GM12874 (cell line): ENCODE measurements at regions not wholly inside any gene's neighbourhood (a gene's known extent, or its start where the extent isn't known, plus 50 kb on each side); places are given as distances from the start of the nearest gene placed in this dataset.

Experiments used
- CTCF ChIP-seq: IDR thresholded peaks from 2 replicates; pipeline ENCODE4 v1.5.1; 2011; ENCODE audit warnings: low read depth, mild to moderate bottlenecking, control low read depth, low read length, moderate library complexity; ENCODE audit not compliant: insufficient read depth

GRCh38 chr7:91383905-91384274, 119.7 kb downstream of the FZD1 start:
- TF ChIP-seq CTCF = no peak

GRCh38 chr7:91397096-91397495, 132.9 kb downstream of the FZD1 start:
- TF ChIP-seq CTCF = no peak

GRCh38 chr7:91397612-91398011, 133.4 kb downstream of the FZD1 start:
- no peak for TF ChIP-seq CTCF

GRCh38 chr7:91398341-91398740, 134.1 kb downstream of the FZD1 start:
- TF ChIP-seq CTCF = no peak

- no peak for TF ChIP-seq CTCF
Observed at GRCh38 chr7:91405092-91405788, 141.0 kb downstream of the FZD1 start.

GRCh38 chr7:91407942-91408341, 143.7 kb downstream of the FZD1 start:
- TF ChIP-seq CTCF = no peak

GRCh38 chr7:91408388-91409154, 144.3 kb downstream of the FZD1 start:
- TF ChIP-seq CTCF = no peak
